ENCODE measurements at regions not wholly inside any gene's neighbourhood (a gene's known extent, or its start where the extent isn't known, plus 50 kb on each side); places are given as distances from the start of the nearest gene placed in this dataset.

GRCh38 chr11:119480380-119481020, 57.5 kb upstream of the THY1 start:
- intact Hi-C loops (cut with DNase I; ENCODE audit: low total_unique reads): loop anchor here (5.0 to 10.0 kb wide), 3 partner anchors 164 to 627 kb away; partner anchors contain the start of gene NECTIN1
- no peak overlapping the region for H3K4me3 ChIP-seq (ENCODE audit: low read depth, poor library complexity, severe bottlenecking)
- 89 to 95% methylated on average over 11 of the region's 11 CpGs for WGBS, 2 donors
- TF ChIP-seq CTCF (IDR thresholded peaks at IDR 0.05): no peak
- no peak for TF ChIP-seq POLR2A (IDR thresholded peaks at IDR 0.05)
- peak in 1 of 2 donors; percentile 52 for DNase-seq (ENCODE audit: low spot score in 2 of 2)

- intact Hi-C loops (cut with DNase I; ENCODE audit: low total_unique reads): loop anchor here (5.0 to 10.0 kb wide), 3 partner anchors 165 to 628 kb away; partner anchors contain the start of gene NECTIN1
- 72 to 75% methylated on average over 6 of the region's 6 CpGs for WGBS, 2 donors
- TF ChIP-seq CTCF (IDR thresholded peaks at IDR 0.05): no peak
- no peak for TF ChIP-seq POLR2A (IDR thresholded peaks at IDR 0.05)
- peak in 1 of 2 donors; percentile 43 for DNase-seq (ENCODE audit: low spot score in 2 of 2)
- H3K4me3 ChIP-seq (ENCODE audit: low read depth, poor library complexity, severe bottlenecking): no peak overlapping the region
Observed at GRCh38 chr11:119479685-119480275, 56.8 kb upstream of the THY1 start.

- H3K4me3 ChIP-seq (ENCODE audit: low read depth, poor library complexity, severe bottlenecking): no peak overlapping the region
- peak; percentile 8 to 29 for DNase-seq (ENCODE audit: low spot score in 2 of 2)
- intact Hi-C loops (cut with DNase I; ENCODE audit: low total_unique reads): no loop called here
- TF ChIP-seq CTCF (IDR thresholded peaks at IDR 0.05): no peak
- TF ChIP-seq POLR2A (IDR thresholded peaks at IDR 0.05): no peak
- WGBS, 2 donors: 70 to 81% methylated on average over 4 of the region's 4 CpGs
Observed at GRCh38 chr11:119478711-119479285, 55.8 kb upstream of the THY1 start.

- WGBS, 2 donors: 68 to 74% methylated on average over 10 of the region's 10 CpGs
Observed at GRCh38 chr11:119476666-119477331, 53.8 kb upstream of the THY1 start.

GRCh38 chr11:119476038-119476437, 53.1 kb upstream of the THY1 start:
- intact Hi-C loops (cut with DNase I; ENCODE audit: low total_unique reads): no loop called here
- DNase-seq (ENCODE audit: low spot score in 2 of 2): peak in 1 of 2 donors; percentile 53
- TF ChIP-seq POLR2A (IDR thresholded peaks at IDR 0.05) (no peak), CTCF (IDR thresholded peaks at IDR 0.05) (no peak)

More at GRCh38 chr11:119476666-119477331, 53.8 kb upstream of the THY1 start:
- TF ChIP-seq CTCF (IDR thresholded peaks at IDR 0.05) (no peak), POLR2A (IDR thresholded peaks at IDR 0.05) (no peak)
- intact Hi-C loops (cut with DNase I; ENCODE audit: low total_unique reads): no loop called here
- H3K4me3 ChIP-seq (ENCODE audit: low read depth, poor library complexity, severe bottlenecking): no peak overlapping the region
- peak; percentile 14 to 73 for DNase-seq (ENCODE audit: low spot score in 2 of 2)

More at GRCh38 chr11:119476038-119476437, 53.1 kb upstream of the THY1 start:
- WGBS, 2 donors: 81 to 85% methylated on average over 2 of the region's 2 CpGs
- no peak overlapping the region for H3K4me3 ChIP-seq (ENCODE audit: low read depth, poor library complexity, severe bottlenecking)

Data from lower leg skin (tissue), 4 donors.